Islet of Langerhans (tissue), 1 donor: ENCODE measurements at regions not wholly inside any gene's neighbourhood (a gene's known extent, or its start where the extent isn't known, plus 50 kb on each side); places are given as distances from the start of the nearest gene placed in this dataset.

Experiments
- FAIRE-seq: peaks from one replicate; lab custom pipeline; 2011; peaks lifted over from hg19 to GRCh38; lab: Jason Lieb, UNC

GRCh38 chr4:120198411-120198810 lies 131.8 kb upstream of the MAD2L1 start:
- no peak for FAIRE-seq

GRCh38 chr4:120177603-120178002 lies 111.0 kb upstream of the MAD2L1 start:
- FAIRE-seq = no peak

- FAIRE-seq = no peak
These were observed 108.6 kb upstream of the MAD2L1 start for GRCh38 chr4:120175272-120175671.

DNA sequence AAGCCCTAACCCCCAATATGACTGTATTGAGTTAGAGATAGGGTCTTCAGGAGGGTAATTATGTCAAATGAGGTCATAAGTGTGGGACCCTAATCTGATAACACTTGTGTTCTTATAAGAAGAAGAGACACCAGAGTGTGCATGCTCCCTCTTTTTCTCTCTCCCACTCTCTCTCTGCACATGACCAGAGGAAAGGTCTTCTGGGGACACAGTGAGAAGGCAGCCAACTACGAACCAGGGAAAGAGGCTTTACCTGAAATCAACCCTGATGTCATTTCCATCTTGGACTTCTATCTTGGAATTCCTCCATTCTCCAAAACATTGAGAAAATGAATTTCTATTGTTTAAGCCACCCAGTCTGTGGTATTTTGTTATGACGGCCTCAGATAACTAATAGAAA lies 97.2 kb upstream of the MAD2L1 start:
- FAIRE-seq = no peak

DNA sequence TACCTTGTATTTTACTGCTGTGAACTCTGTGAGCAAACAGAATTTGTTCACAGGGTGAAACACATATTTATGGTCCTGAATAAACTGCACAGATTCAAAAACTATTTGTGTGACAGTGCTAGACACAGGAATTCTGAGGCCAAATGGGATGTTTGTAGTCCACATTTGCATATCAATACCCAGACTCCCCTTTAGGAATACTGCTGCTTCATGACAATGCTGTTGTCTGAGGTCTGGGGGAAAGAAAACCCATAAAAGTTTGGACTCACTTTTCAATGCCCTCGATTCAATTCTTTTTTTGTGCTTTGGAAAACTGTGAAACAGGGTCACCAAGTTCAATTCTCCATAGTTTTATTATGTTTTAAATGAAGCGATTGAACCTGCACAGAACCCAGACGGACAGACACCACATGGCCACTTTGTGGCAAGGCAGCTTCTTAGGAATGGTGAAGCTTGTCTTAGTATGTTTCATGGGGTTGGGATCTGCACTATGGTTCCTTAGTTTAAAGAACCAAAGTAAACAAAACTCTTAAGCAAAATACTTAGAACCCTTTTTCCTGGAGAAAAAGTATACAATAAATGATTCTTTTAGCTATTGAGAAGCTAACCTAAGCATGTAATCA lies 92.3 kb upstream of the MAD2L1 start:
- FAIRE-seq = no peak

- no peak for FAIRE-seq
These were observed 91.4 kb upstream of the MAD2L1 start for GRCh38 chr4:120158046-120158445.

DNA sequence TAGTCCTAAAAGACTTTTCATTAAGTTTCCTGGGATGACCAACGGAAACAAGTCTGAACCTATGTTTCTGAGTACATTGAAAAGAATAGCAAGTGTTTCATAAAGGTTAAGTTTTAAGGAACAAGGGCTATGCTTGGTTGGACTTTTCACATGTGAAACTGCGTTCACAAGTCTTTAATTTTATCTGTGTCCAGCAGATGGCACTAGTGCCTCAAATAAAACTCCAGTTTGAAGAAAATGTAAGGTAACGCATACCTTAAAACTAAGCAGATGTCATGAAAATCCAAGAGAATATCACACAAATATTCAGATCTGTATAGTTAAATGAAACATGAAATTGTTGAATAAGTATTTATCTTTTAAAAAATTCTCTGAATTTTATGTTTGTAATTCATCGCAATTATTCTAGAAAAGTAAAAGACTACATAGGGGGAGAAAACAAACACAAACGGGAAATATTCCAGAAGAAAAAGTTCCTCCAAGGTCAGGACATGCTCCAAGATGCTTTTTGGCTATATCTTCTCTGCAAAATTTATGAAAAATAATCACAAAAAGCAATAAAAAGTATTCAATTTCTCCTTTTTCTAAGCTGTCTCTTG lies 89.6 kb upstream of the MAD2L1 start:
- peak; percentile 100 for FAIRE-seq

- FAIRE-seq = no peak
These were observed 88.6 kb upstream of the MAD2L1 start for GRCh38 chr4:120155287-120155686.

- no peak for FAIRE-seq
These were observed 78.0 kb upstream of the MAD2L1 start for GRCh38 chr4:120144634-120145033.

GRCh38 chr4:120144041-120144440 lies 77.4 kb upstream of the MAD2L1 start:
- no peak for FAIRE-seq

- FAIRE-seq = no peak
These were observed 72.7 kb upstream of the MAD2L1 start for GRCh38 chr4:120139392-120139791.

DNA sequence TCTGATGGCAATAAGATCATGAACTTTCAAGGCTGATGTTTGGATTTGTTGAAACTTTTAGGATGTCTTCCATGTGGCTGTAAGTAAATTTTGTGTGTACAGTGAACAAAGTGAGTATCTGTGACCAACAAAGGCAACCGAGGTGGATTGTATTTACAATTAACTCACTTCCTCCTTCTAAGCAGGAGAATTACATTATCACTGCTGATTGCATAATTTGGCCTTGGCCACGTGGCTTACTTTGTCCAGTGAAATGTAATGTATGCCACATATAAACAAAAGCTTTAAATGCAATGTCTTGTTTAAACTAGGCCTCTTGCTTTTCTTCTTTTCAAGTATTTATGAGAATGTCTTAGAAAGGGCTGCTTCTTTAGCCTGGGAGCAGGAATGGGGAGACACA lies 66.3 kb upstream of the MAD2L1 start:
- FAIRE-seq = no peak

GRCh38 chr4:120130786-120131185 lies 64.1 kb upstream of the MAD2L1 start:
- no peak for FAIRE-seq
